ENCODE measurements at regions not wholly inside any gene's neighbourhood (a gene's known extent, or its start where the extent isn't known, plus 50 kb on each side); places are given as distances from the start of the nearest gene placed in this dataset.
"Not testable (repeated sequence)": the region's sequence is repeated elsewhere in the genome, so short reads cannot be mapped to it uniquely, and the experiment has no call there.

DNA sequence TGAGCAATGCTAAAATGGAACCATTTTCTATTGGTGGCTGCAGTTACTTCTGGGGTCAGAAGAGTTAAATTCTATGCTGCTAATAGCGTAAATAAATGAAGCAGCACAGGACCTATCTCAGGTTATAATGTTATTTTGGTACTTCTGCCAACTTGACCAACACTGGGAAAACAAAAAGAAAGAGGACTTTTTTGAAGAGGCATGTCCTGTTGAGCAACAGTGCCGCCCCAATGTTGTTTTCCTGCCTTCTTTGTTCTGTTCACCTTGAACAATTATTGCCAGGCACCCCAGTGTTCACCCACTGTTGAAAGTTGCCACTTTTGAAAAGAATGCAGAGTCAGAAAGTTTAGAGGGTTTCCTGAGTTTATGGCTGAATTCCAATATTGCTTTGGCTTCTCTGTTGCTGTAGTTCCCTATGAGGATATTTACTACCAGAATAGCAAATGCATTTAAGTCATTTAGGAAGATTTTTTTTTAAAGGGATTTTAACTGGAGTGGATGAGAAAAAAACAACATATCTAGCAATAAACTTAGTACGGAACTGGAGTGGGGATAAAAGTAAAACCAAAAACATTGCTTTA, 679.0 kb upstream of the DPPA4 start:
- no peak for DNase-seq

GRCh38 chr3:110017304-110017703, 680.0 kb upstream of the DPPA4 start:
- no peak for DNase-seq

- DNase-seq = no peak
Measured at GRCh38 chr3:110021659-110022058, 684.3 kb upstream of the DPPA4 start.

GRCh38 chr3:110023022-110023421, 685.7 kb upstream of the DPPA4 start:
- not testable (repeated sequence) for DNase-seq

GRCh38 chr3:110026421-110026820, 689.1 kb upstream of the DPPA4 start:
- DNase-seq = no peak

GRCh38 chr3:110027446-110028080, 690.2 kb upstream of the DPPA4 start:
- no peak for DNase-seq

GRCh38 chr3:110031975-110032374, 694.6 kb upstream of the DPPA4 start:
- DNase-seq = no peak

GRCh38 chr3:110059431-110059830, 722.1 kb upstream of the DPPA4 start:
- DNase-seq = no peak

- DNase-seq = no peak
Measured at GRCh38 chr3:110062716-110063115, 725.4 kb upstream of the DPPA4 start.

DNA sequence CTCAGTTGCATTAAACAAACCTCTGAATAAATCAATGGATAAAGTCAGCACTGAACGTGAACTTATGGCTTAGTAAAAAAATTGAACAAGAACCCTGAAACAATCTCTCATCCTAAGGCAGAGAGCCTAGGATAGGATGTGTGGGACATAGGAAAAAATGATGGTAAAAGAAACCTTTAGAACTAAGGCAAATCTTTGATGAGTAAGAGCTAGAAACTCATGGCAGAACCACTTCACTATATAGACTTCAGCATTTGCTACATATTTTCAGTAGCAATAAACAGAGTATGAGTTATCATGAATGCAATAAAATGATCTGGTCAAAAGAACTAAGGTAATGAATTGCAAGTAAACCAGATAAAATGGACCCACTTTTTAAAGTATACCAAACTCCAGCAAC, 725.8 kb upstream of the DPPA4 start:
- DNase-seq = no peak

GRCh38 chr3:110066206-110066605, 728.9 kb upstream of the DPPA4 start:
- no peak for DNase-seq

- no peak for DNase-seq
Measured at GRCh38 chr3:110067527-110067926, 730.2 kb upstream of the DPPA4 start.

GRCh38 chr3:110069761-110070160, 732.4 kb upstream of the DPPA4 start:
- no peak for DNase-seq

- DNase-seq = no peak
Measured at GRCh38 chr3:110070161-110070916, 733.0 kb upstream of the DPPA4 start.

- no peak for DNase-seq
Measured at GRCh38 chr3:110074095-110074494, 736.7 kb upstream of the DPPA4 start.

- DNase-seq = no peak
Measured at GRCh38 chr3:110077093-110077492, 739.7 kb upstream of the DPPA4 start.

- no peak for DNase-seq
Measured at GRCh38 chr3:110093411-110093810, 756.1 kb upstream of the DPPA4 start.

- no peak for DNase-seq
Measured at GRCh38 chr3:110093812-110094401, 756.6 kb upstream of the DPPA4 start.

DNA sequence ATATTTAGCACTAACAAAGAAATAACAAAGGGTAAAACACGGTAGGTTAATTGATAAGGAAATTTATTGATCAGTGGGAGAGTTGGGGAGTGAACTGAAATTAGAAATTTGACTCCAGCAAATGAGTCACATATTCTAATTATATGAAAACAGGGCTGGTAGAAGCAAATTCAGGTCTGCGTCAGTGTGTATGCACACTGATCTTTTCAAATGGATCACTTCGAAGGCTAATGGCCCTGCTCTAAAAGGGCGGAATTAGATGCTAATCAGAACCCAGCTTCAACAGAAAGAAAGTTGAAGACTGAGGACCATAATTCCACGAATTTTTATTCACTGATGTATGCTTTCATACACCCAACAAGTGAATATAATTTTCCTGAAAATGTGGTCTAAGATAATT, 762.4 kb upstream of the DPPA4 start:
- no peak for DNase-seq

DNA sequence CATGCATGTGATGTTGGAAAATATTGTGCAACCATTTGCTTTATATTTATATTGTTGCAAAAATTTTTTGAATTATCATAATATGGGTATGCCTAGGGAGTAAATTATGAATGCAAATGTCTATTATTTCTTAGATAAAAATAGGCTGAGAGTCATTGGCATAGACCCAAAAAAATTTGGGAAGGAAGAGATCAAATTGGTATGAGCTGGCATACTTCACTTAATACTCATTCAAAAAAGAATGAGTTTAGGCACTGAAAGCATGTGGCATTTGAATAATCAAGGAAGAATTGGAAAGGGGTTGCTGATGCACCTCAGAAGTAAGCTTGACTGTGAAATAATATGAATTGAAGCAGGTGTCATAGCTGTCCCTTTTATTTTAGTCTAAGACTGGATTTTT, 764.0 kb upstream of the DPPA4 start:
- DNase-seq = no peak

- no peak for DNase-seq
Measured at GRCh38 chr3:110106805-110107204, 769.5 kb upstream of the DPPA4 start.

GRCh38 chr3:110123946-110124345, 786.6 kb upstream of the DPPA4 start:
- DNase-seq = no peak

- no peak for DNase-seq
Measured at GRCh38 chr3:110126065-110126464, 788.7 kb upstream of the DPPA4 start.

- DNase-seq = no peak
Measured at GRCh38 chr3:110133971-110134370, 796.6 kb upstream of the DPPA4 start.
